CD4-positive, alpha-beta T cell treated with Interleukin-12 subunit alpha and Interleukin-12 subunit beta, for 1 hour (primary cell): ENCODE measurements at regions not wholly inside any gene's neighbourhood (a gene's known extent, or its start where the extent isn't known, plus 50 kb on each side); places are given as distances from the start of the nearest gene placed in this dataset.

ENCODE experiments used
- DNase-seq: peaks from one replicate; pipeline ENCODE4 v3.0.0-alpha.2; 2020

DNA sequence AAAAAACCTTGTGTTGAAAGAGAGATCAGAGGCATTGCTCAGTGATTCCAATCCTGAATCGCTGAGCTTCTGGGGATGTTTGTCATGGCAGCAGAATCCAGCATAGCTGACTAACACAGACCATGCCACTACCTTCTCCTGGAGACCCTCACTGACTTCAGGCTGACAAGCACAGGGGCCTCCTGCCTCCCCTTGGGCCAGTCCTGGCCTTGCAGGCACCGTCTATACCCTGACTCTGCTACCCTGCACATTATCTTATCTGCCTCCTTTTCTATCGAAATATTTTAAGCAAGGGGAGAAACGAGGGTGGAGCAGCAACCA is 139.8 kb downstream of the KIF26A start:
- no peak for DNase-seq

DNA sequence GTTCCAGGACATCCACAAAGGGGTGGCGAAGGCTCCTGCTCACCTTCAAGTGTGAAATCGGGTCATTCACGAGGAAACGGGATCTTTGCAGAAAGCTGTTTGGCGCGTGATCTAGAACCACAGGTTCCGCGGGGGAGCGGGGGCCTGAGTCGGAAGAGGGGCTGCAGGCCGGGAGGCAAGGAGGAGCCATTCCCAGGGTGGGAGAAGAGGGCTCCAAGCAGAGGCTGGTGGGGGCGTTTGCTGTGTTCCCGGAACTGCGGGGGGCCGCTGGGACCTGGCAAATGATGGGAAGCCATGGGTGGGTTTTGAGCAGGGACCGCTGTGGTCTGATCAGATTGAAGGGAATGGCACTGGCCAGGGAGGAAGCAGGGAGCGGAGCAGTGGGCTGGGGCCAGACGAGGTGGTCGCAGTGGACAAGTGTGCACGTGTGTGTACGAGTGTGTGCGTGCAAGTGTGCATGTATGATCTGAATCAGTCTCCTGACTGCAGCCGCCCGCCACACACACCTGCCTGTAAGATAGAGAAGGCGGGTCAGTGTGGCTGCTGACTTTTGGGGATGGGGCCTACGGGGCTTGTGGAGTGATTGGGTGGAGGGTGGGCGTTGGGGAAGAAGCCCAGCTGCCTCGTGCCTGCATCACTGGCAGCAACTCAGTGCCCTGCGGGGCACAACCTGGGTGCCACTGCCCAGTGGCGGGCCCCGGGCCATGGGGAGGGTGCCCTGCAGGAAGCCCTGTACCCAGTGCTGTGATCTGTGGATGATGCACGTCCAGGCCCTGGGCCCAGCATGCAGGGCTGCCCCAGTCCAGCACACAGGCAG is 141.9 kb downstream of the KIF26A start:
- DNase-seq, result no peak

DNA sequence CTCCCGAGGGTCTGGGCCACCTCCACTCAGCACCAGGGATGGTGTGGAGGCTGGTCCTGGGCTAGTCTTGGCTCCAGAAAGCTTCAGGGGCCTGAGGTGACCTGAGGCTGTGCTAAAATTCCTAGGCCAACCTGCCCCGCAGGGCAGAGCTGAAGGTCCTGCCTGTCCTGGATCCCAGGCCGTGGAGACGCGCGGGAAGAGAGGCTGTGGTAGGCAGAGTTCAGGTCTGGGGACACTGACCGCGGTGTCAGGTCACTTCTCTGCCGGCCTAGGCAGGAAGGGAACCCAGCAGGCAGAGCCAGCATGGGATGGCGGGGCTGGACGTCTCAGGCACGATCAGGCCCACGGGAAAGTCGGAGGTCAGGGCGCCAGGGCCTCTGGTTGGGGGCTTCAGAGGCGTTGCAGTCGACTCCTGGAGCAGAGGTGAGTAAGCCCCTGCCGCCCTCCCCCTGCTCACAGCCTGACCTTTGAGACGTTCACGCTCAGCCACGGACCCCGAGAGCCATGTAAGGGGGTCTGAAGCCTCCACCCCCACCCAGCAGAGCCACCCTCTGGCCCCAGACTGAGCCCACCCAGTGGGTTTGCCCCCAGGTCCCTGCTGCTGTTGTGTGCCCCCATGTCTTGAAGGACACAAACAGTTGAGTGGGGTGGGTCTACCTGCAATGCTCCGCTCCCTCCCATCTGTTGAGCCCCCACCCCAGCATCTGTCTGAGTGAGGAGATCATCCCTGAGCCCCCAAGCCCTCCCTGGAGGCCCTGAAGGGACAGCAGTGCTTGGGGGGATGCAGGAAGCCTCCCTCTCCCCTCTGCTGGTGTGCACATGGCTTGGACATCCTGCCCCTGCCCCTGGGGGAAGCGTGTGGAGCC is 142.7 kb downstream of the KIF26A start:
- no peak for DNase-seq

DNA sequence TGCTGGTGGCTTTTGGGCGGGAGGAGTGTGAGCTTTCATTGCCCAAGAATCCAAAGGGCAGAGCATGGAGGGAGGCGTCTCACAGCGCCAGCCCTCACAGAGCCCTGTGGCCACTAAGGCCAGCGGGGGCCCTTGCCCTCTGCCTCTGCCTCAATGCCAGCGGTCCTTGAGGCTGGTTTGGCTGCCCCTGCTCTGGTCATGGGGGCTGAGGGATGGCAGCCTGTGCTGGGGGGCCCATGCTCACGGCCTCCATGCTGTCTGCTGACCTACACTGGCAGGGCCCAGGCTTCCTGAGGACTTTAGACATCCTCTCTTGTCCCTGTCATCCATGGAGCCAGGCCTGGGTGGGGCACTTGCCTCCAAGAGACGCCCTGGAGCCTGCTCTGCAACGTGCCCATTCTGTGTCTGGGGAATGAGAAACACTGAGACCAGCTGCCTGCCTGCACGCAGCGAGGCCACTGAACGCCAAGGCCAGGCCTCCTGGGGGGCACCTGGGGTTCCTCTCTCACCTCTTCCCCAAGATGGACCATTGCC is 143.4 kb downstream of the KIF26A start:
- no peak for DNase-seq

DNA sequence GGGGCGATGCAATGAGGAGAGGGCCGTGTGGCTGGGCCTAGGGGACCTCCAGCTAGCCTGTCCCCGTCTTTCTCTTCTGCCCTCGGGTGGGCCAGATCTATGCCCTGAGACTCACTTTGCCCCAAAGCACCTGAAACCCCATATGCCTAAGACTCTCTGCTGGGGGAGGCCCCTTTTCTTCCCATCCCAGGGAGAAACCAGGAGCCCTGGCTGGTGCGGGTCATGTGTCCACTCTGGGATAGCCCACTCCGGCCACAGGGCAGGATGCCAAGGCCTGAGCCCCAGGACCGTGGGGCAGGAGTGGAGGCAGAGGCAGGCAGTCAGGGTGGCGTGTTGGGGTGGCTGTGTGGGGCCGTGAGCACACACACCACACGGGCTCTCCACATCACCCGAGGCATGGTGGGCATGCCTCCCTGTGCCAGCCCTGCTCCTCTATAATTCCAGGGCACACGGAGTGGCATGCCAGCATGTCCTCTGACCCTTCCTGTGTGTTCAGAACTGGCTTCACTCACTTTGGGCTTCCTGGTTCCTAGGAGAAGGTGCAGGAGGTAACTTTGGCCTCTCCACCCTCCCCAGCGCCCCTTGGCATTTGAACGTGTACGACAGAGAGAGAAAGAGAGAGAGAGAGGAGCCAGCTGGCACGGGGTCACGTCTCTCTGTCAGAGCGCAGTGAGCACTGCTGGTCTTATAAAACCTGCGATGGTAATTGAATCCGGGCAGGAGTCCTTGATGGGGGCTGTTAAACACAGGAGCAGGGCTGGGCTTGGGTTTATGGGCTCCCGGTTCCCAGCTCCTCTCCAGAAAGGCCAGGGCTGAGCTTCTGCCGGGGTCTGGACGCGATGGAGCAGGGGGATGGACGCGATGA is 144.2 kb downstream of the KIF26A start:
- DNase-seq, result no peak

DNA sequence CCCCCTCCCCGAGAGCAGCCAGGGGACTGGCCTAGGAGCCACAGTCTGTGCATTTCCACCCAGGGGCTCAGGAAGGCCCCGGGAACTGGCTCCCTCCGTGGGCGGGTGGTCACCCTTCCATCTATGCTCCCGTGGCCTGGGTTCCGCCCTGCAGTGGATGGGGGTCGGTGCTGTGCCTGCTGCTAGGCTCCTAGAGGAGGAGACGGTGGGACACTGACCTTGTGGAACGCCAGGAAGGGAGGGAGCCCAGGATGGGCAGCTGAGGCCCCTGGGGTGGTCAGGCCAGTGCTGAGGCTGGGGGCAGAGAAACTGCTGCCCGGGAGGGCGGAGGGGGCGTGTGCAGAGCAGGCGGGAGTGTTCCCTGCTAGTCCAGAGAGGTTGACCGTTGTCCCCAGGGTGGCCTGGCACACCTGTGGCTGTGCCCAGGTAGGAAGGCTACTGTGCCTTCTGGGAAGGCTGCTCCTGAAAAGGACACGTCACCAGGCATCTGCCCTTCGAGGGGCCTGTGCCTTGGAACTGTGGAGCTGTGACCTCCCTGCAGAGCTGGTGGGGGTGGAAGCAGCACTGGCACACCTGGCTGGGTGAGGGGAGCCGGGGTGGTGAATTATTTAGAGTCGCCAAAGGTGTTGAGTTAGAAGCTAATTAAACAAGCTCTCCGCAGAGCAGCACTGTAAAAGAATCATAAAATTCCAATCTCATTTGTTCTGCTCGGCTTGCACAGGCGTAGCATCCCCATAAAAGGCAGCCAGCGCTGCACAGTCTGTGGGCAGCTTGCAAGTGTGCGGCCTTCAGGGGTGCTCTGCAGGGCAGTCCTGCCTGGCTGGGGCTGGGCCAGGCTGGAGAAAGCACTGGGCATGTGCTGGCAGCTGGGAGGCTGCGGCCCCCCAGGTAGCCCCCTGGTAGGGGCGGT is 145.1 kb downstream of the KIF26A start:
- DNase-seq, result no peak

DNA sequence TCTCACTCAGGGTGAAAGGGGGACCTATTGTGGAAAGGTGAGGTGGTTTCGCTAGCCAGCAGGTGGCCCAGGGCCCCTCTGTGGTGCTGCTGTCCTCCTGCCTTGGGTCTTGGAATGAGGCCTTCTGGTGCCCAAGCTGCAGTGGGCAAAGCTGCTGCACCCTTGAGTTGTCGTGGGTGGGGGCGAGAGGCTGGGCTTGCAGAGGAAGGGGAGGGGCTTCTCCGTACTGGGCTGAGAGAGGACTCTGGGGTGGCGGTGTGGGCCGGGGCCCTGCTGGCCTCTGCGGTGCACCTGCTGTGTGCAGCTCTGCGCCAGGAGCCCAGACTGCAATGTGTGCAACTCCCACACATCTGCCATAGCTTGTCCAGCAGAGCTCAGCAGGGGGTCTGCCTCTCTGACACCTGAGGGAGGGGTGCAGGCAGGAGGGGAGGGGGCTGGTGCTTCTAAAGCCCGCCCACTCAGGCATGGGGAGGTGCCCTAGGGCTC is 145.8 kb downstream of the KIF26A start:
- no peak for DNase-seq

DNA sequence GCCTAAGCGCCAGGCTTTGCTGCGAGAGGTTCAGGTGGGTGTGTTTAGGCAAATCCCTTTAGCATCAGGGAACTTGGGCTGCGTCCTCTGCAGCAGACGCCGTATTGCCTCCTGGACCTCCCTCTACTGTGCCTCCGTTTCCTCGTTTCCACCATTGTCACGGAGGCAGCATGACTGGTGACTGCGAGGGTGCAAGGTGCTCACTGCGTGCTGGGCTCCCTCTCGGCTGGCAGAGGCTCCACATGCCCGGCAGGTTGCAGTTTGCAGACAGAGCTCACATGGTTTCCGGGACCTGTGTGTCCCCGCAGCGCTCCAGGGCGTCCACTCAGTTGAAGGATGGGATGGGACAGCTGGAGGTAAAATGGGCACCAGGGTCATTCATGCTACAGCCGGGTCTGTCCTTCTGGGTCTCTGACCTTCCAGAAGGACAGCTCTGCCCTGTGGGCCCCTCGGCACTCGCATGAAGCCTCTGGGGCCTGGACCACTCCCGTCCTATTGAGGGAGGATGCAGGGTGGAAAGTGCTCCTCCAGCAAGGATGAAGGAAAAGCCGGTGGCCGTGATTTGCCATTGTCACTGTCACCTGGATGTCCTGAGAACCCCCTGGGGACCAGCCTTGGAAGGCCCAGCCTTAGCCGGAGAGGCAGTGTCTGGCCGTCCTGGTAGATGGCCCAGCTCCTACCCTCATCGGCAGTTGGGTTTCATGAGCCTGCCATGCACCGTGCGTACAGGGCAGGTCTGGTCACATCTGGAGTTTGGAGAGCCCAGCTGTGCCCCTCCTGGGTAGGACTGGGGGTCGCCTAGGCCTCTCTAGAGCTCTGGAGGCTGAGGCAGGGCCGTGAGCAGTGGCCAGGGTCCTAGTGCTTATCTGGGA is 146.5 kb downstream of the KIF26A start:
- DNase-seq, result no peak

DNA sequence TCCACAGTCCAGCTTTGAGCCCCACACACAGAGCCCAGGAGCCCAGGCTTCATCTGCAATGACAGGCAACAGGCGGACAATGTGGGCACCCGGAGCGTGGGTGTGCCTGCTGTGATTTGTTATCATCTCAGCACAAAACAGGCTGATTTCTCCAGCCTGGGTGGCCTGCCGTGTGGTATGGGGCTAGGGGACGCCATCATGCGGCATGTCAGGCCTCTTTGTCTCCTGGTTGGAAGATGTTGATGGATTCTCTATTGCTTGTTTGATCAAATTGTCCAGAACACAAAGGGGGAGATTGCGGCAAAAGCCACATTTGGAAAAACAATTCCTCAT is 147.1 kb downstream of the KIF26A start:
- no peak for DNase-seq

DNA sequence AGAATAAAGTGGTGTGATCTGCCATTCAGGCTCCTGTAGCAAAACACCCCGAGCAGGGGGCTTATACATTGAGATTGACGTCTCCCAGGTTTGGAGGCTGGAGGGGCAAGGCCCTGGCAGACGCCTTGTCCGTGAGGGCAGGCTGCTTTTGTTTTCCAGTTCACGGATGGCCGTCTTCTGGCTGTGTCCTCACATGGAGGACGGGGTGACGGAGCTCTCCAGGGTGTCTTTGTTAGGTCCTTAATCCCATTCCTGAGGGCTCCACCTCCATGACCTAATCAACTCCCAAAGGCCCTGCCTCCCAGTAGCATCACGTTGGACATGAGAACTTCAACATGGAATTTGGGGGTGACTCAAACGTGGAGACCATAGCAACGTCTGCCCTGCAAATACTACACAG is 147.7 kb downstream of the KIF26A start:
- DNase-seq, result no peak

DNA sequence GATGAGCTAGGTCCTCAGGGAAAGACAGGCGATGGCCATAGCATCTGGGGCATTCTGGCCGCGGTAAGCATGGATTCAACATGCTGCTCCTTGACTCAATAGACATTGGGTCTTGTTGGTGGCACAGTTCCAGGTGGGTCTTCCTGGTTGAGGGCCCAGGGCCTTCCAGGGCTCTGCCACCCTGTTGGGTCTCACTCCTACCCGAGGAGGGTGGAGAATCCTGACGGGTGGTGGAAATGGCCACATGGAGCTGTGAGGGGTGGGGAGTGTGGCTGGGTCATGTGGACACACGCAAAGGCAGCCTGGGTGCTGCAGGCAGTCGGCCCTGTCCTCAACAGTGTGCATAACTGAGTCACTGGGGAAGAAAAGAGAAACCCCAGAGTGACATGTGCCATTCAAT is 148.1 kb downstream of the KIF26A start:
- DNase-seq, result no peak

DNA sequence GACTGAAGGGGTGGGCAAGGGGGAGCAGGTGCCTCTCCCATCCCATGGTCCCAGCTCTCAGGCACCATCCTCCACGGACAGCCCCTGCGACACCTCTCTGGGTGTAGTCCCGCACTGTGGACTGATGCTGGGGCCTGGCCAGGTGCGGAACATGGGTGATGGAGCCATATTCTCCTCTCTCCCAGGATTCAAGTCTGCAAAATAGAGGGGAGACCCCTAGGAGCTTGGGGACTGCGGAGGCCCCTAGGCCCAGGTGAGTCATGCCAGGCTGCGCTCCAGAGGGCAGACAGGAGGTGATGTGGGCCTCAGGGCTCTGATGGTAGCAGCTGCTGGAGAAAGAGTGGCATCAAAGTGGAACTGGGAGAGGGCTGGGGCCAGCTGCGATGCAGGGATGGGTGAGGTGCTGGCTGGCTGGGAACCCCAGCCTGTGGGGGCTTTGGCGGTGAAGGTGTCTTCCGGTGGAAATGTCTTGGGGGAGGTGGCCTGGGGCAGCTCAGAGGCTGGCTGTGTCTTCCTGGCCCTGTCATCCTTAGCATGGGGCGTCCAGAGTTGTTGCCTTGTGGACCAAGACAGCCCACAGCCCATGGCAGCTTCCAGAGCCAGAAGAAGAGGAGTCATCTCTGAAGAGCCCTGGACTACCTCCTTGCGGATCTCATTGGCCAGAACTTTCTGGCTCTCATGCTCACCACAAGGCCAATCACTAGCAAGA is 149.1 kb downstream of the KIF26A start:
- no peak for DNase-seq

DNA sequence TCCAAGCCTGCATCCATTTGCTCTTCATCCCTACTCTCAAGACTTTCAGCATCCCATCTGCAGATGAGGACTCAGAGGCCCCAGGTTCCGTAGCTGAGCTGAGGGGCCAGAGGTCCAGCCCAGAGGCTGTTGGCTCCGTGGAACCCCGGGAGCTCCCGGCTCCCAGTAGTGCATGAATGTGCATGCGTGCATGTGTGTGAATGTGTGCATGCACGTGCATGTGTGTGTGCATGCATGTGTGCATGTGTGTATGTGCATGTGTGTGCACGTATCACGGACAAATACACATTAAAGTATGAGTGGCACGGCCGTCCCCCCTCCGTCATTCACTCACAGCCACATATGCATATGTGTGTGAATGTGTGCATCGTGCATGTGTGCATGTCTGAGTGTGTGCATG is 149.9 kb downstream of the KIF26A start:
- DNase-seq, result no peak

DNA sequence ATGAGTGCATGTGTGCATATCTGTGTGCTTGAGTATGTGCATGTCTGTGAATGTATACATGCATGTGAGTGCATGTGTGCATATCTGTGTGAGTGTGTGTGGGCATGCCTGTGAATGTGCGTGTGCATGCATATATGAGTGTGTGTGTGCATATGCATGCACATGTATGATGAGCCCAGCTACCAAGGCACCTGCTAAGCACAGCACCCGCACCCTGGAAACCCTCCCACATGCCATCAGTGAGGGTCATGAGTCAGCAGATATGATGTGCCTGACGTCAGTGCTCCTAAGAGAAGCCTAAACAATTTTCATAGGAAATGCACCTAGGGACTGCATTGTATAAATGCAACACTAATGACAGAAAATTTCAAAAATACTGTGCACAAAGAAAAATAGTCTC is 151.1 kb downstream of the KIF26A start:
- DNase-seq, result no peak

DNA sequence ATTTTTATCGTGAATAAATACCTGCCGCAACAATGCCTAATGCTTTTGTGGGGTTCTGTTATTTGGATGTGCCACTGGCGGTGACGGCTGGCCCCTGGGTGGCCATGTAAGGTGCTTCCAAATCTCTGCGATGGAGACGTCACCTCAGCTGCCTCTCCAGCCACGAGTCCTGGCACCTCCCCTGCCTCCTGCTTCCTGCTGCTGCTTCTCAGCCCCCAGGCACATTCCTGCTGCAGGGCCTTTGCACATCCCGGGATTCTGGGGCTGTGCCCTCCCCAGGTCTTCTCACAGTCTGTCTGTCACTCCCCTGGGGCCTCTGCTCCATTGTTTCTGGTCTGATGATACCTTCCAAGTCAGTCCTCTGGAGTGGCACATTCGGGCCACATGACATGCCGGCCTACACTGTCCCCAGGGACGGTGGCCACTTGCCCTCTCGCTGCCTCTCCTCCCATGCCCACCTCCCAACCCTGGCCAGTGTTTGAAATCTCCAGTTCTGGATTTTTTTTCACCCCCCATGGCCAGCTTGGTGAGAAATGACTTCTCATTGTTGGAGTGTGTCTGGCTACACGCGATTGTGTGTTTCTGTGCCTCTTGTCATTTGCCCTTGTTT is 151.8 kb downstream of the KIF26A start:
- DNase-seq, result no peak

DNA sequence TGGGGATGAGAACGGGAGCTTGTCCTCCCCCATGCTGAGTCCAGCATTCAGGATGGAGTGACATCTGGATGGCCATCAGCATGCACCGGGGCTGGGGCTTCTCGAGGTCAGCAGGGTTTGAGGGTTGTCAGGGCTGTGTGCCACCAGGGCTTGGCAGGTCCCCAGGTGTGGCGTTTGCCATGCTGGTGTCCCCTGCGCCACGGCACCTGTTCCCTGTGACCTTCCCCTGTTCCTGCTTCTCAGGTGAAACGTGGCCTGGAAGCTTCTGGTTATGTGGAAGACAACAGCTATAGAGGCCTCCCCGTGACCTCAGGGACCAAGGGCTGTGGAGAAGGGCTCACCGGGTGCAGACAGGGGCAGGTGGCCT is 152.4 kb downstream of the KIF26A start:
- no peak for DNase-seq

DNA sequence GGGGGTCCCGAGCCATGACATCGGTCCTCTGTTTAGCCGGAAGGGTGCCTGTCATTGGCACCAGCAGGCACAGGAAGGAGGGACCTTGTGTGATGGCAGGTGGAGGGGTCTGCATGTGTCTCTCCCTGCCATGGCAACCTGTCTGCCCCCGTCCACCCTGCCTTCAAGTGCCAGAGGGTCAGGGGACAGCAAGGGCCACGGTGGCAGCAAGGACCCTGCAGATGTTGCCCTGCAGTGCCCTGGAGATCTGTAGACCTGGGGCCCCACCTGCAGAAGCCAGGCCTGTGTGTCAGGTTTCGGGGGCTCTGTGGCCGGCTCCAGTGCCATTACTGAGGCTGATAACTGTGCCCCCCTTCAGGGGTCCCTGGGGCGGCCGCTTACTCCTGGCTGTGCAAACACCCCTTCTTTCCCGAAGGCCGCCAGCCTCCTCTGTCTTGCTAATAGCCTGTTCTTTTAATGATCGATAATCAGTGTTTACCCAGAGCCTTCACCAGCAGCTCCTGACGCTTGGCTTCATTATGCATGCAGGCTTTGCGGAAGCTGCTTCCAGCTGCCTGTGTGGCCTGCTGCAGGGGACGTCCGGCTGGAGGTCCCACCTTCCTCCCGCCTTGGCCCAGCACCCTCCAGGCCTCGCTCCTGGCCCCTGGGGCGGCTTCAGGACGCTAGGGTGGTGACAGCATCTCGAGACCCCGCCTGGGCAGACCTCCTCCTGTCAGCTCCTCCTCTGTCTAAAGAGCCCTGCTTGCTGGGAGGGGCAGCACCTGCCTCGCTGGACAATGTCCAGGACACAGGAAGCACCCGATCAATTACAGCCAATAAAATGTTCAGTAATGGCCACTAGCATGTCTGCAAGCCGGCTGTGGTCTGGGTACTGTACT is 153.0 kb downstream of the KIF26A start:
- no peak for DNase-seq

DNA sequence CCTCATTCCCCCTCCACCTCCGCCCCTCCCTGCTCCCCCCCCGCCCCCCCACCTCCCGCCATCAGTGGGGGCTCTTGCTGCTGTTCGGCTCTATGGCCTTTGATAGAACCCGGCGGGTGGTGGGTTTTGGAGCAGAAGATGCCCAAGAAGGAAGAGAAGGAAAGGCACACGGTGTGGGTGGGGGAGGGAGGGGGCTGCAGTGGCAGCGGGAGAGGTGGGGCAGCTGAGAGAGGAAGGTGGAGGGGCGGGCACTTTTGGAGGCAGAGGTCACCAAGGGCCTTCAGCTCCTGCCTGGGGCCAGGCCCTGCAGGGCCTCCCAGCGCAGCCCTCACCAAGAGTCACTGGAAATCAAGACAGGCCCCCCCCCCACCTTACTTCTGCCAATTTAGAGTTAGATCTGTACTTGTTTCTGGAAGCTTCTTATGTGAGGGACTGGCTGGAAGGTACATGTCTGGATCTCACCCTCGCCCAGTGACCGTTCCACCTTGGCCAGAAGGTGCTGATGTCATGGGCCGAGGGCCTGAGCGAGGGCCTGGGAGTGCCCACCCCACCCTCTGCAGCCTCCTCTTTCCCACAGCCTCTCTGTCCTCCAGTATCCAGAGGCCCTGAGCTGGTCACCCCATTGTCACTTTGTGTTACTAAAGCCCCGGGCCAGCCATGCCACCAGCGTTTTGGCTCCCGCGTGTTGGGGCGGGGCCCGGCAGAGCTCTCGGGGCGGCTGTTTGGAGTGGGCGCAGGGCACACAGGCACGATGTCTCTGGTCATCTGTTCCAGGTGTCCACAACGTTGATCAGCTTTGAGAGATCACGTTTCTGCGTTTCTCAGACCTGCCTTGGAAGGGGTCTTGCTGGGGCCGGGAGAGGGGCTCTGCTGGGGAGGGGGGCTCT is 153.9 kb downstream of the KIF26A start:
- DNase-seq, result no peak
